GM23248 (cell line): ENCODE measurements at regions not wholly inside any gene's neighbourhood (a gene's known extent, or its start where the extent isn't known, plus 50 kb on each side); places are given as distances from the start of the nearest gene placed in this dataset.
"Not testable (repeated sequence)": the region's sequence is repeated elsewhere in the genome, so short reads cannot be mapped to it uniquely, and the experiment has no call there.

Experiments
- DNase-seq: peaks from one replicate; pipeline ENCODE4 v3.0.0-alpha.2; 2015
- H2AFZ ChIP-seq: fragments of 200-600 bp; sonication (generic); 2 replicates; pipeline ENCODE4 v1.6.1; 2016; ENCODE audit warnings: antibody characterized with exemption
- H3F3A ChIP-seq: fragments of 200-600 bp; sonication (generic); 2 replicates; pipeline ENCODE4 v1.6.1; 2016; ENCODE audit warnings: mild to moderate bottlenecking, antibody characterized with exemption, mixed run types; ENCODE audit not compliant: insufficient read depth
- H3K27ac ChIP-seq: fragments of 200-600 bp; sonication (generic); 2 replicates; pipeline ENCODE4 v1.5.1; 2016; ENCODE audit warnings: mild to moderate bottlenecking
- H3K27me3 ChIP-seq: fragments of 200-600 bp; sonication (generic); replicated peaks from 2 replicates; pipeline ENCODE4 v1.6.1; 2016; ENCODE audit warnings: mild to moderate bottlenecking; ENCODE audit not compliant: insufficient read depth
- H3K36me3 ChIP-seq: fragments of 200-600 bp; sonication (generic); 2 replicates; pipeline ENCODE4 v1.6.1; 2016; ENCODE audit warnings: low read depth, mild to moderate bottlenecking
- H3K4me1 ChIP-seq: fragments of 200-600 bp; sonication (generic); 2 replicates; pipeline ENCODE4 v1.6.1; 2016; ENCODE audit warnings: mild to moderate bottlenecking; ENCODE audit not compliant: insufficient read depth
- H3K4me2 ChIP-seq: fragments of 200-600 bp; sonication (generic); one replicate; pipeline ENCODE4 v1.6.1; 2016; ENCODE audit warnings: mild to moderate bottlenecking; ENCODE audit not compliant: unreplicated experiment
- H3K4me3 ChIP-seq: fragments of 200-600 bp; sonication (generic); 2 replicates; pipeline ENCODE4 v1.5.1; 2016; ENCODE audit warnings: mild to moderate bottlenecking
- H3K79me2 ChIP-seq: fragments of 200-600 bp; sonication (generic); 2 replicates; pipeline ENCODE4 v1.6.1; 2016; ENCODE audit warnings: mild to moderate bottlenecking; ENCODE audit not compliant: insufficient read depth
- H3K9ac ChIP-seq: fragments of 200-600 bp; sonication (generic); 2 replicates; pipeline ENCODE4 v1.6.1; 2016; ENCODE audit warnings: mild to moderate bottlenecking
- H3K9me2 ChIP-seq: fragments of 200-600 bp; sonication (generic); 2 replicates; pipeline ENCODE4 v1.6.1; 2016; ENCODE audit warnings: mixed run types, mild to moderate bottlenecking, moderate library complexity; ENCODE audit not compliant: insufficient read depth
- H3K9me3 ChIP-seq: fragments of 200-600 bp; sonication (generic); one replicate; pipeline ENCODE4 v1.6.1; 2017; ENCODE audit warnings: low read depth
- H4K20me1 ChIP-seq: fragments of 200-600 bp; sonication (generic); 2 replicates; pipeline ENCODE4 v1.6.0; 2016; ENCODE audit not compliant: insufficient read depth
- EZH2 ChIP-seq: fragments of 200-600 bp; sonication (generic); IDR thresholded peaks from 2 replicates; pipeline ENCODE4 v1.6.1; 2018; ENCODE audit warnings: antibody characterized with exemption, mild to moderate bottlenecking; ENCODE audit not compliant: insufficient read depth, poor library complexity, severe bottlenecking
- EZH2phosphoT487 ChIP-seq: fragments of 200-600 bp; sonication (generic); IDR thresholded peaks from 2 replicates; pipeline ENCODE4 v1.6.1; 2018; ENCODE audit warnings: antibody characterized with exemption, moderate library complexity, mild to moderate bottlenecking, low read depth; ENCODE audit not compliant: insufficient read depth
- WGBS, 2 experiments: methylation state at CpG; one replicate each; pipeline ENCODE4 v1.1.6; 2015 to 2017; ENCODE audit warnings: low lambda C conversion rate in 2 of 2, low coverage in 1 of 2; ENCODE audit errors: missing lambda C conversion rate in 2 of 2; 5-methylcytosine and 5-hydroxymethylcytosine counted together
- in situ Hi-C: fragments of 300-500 bp; cut with MboI; formaldehyde crosslinking; loops from 2 replicates; pipeline ENCODE4 v1.15.0; 2020

DNA sequence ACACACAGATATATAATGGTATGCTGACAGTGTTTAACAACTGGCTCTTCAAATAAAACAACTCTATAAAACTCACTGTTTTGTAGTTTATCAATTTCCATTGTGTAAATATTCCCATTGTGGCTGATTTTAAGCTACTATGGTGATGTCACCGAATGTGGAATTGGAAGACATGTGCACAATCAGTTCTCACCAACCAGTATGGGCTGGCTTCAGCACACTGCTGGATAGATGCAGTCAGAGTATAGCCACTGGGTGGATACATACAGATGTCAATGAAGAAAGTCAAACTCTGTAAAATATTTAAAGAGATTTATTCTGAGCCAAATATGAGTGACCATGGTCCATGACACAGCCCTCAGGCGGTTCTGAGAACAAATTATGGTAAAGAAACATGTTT is 475.9 kb upstream of the SMARCA2 start:
- Histone ChIP-seq H3F3A (no peaks in the 10 kb centered on the region), H3K79me2 (no peaks in the 10 kb centered on the region), H3K4me3 (no peak overlapping the region), H3K27me3 (no peaks in the 10 kb centered on the region), H2AFZ (no peak overlapping the region), H3K36me3 (no peaks in the 10 kb centered on the region), H3K9me2 (0 out of 2 replicates have a peak, but pooled peaks cover 3% of the 10 kb centered on the region), H3K4me1 (no peaks in the 10 kb centered on the region), H3K27ac (no peak overlapping the region), H4K20me1 (no peaks in the 10 kb centered on the region), H3K9ac (no peak overlapping the region), H3K4me2 (no peak overlapping the region), H3K9me3 (no peaks in the 10 kb centered on the region)
- no peak for TF ChIP-seq EZH2
- no peak for TF ChIP-seq EZH2phosphoT487
- in situ Hi-C loops: no loop called here
- 14 to 25% methylated on average over 2 of the region's 2 CpGs for WGBS, 2 experiments
- DNase-seq: no peak

DNA sequence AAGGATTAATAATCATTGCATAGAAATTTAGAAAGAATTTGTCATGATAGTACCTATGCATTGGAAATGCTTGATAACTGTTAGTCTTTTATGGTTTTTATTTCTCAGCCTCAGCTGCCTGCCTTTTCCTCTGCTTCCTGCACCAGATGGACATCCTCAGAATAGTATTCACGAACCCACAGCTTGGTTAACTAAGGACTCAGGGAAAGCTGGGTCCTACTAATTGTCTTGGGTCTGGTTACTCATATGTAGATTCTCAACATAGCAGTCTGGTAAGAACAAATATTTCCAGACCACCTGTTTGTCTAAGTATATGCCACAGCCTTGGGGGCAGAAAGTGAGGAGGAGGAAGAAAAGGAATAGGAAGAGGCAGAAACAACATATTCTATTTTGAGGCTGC is 464.5 kb upstream of the SMARCA2 start:
- H3K27ac ChIP-seq: no peak overlapping the region
- 0 to 14% methylated on average over 1 of the region's 1 CpG for WGBS, 2 experiments

DNA sequence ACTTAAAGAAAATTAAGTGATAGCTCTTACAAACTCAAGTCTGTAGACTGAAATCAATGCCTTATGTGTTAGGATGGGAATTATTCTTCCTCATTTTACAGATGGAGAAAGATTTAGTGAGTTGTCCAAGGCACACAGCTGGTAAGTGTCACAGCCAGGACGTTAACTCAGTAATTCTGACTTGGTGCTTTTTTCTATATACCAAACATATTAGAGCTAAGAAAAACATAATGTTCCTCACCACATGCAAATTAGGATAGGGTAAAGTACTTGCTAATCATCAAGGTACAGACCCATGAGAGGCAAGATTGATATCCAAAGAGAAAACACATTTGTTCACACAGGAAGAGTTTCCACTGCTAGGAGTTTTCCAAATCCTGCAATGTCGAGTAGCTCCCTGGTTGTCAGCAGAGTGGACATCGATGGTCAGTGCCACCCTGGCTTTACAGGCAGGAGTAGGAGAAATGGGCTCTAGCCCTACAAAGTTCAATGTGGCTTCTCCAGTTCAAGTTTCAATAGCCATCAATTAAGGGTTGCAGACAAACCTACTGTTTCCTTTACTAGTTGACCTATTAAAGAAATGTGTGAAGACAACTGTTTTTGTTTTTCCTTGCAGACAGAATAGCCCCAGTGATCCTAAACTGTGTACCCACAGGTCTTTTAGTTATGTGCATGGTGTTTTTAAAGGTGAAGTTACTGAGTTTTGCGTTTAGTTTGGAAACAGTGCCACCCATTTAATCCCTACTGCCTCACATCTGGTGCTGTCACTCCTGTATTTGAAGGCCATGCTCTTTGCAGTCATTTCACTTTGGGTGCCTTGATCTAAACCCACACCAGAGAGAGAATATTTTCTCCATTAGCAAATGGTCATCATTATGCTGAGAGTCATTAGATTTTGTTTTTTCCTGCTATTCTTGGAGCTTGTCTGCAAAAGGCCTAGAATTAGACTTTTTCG is 460.8 kb upstream of the SMARCA2 start:
- Histone ChIP-seq H3K36me3 (no peaks in the 10 kb centered on the region), H3K27ac (no peak overlapping the region), H4K20me1 (no peaks in the 10 kb centered on the region), H3K4me3 (no peak overlapping the region), H3K4me1 (no peaks in the 10 kb centered on the region), H3K9ac (no peak overlapping the region), H2AFZ (no peak overlapping the region), H3K9me2 (no peaks in the 10 kb centered on the region), H3K79me2 (no peaks in the 10 kb centered on the region), H3K27me3 (no peaks in the 10 kb centered on the region), H3F3A (no peaks in the 10 kb centered on the region), H3K4me2 (no peak overlapping the region), H3K9me3 (no peaks in the 10 kb centered on the region)
- DNase-seq: no peak
- 9 to 14% methylated on average over 5 of the region's 5 CpGs for WGBS, 2 experiments
- in situ Hi-C loops: no loop called here
- TF ChIP-seq EZH2phosphoT487: no peak
- TF ChIP-seq EZH2: no peak

More for the DNA sequence above, 464.5 kb upstream of the SMARCA2 start:
- Histone ChIP-seq H3K79me2 (no peaks in the 10 kb centered on the region), H3F3A (no peaks in the 10 kb centered on the region), H3K27me3 (no peaks in the 10 kb centered on the region), H3K4me1 (no peaks in the 10 kb centered on the region), H3K4me2 (no peak overlapping the region), H3K36me3 (no peaks in the 10 kb centered on the region), H3K9me2 (no peaks in the 10 kb centered on the region), H3K4me3 (no peak overlapping the region), H3K9ac (no peak overlapping the region), H2AFZ (no peak overlapping the region), H4K20me1 (no peaks in the 10 kb centered on the region), H3K9me3 (no peaks in the 10 kb centered on the region)
- in situ Hi-C loops: no loop called here
- DNase-seq: no peak
- TF ChIP-seq EZH2: no peak
- TF ChIP-seq EZH2phosphoT487: no peak

DNA sequence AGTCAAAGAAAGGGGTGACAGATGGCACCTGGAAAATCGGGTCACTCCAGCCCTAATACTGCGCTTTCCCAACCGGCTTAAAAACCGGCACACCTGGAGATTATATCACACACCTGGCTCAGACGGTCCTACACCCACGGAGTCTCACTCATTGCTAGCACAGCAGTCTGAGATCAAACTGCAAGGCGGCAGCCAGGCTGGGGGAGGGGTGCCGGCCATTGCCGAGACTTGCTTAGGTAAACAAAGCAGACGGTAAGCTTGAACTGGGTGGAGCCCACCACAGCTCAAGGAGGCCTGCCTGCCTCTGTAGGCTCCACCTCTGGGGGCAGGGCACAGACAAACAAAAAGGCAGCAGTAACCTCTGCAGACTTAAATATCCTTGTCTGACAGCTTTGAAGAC is 456.5 kb upstream of the SMARCA2 start:
- H2AFZ ChIP-seq, H3K4me3 ChIP-seq, in situ Hi-C loops, H3K79me2 ChIP-seq, H3K27me3 ChIP-seq, H3K4me1 ChIP-seq, H3K27ac ChIP-seq, H3F3A ChIP-seq, H3K9ac ChIP-seq, H3K9me2 ChIP-seq, H3K36me3 ChIP-seq, H3K9me3 ChIP-seq, DNase-seq, H4K20me1 ChIP-seq, H3K4me2 ChIP-seq: not testable (repeated sequence)
- WGBS, 2 experiments: 64 to 65% methylated on average over 10 of the region's 10 CpGs

DNA sequence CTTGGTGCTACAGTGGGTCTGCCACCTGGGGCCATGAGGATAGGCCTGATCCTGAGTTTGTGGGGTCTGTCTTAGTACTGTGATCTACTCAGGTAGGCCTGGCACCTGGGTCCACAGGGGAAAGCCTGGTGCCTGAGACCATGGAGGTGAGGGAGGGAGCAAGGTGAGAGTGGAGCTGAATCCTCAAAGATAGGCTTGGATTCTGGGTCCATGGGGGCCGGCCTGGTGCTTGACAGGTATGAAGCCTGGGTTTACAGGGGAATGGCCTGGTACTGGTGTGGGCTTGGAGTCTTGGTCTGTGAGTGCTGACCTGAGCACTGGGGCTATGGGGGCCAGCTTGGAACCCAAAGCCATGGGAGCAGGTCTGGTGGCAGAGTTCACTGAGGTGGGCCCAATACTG is 439.2 kb upstream of the SMARCA2 start:
- in situ Hi-C loops: no loop called here
- Histone ChIP-seq H3K27me3 (no peaks in the 10 kb centered on the region), H3K27ac (no peak overlapping the region), H3F3A (no peaks in the 10 kb centered on the region), H3K9me3 (no peaks in the 10 kb centered on the region), H3K4me2 (no peak overlapping the region), H4K20me1 (no peaks in the 10 kb centered on the region), H3K4me1 (no peaks in the 10 kb centered on the region), H2AFZ (no peak overlapping the region), H3K9ac (no peak overlapping the region), H3K79me2 (no peaks in the 10 kb centered on the region), H3K36me3 (no peaks in the 10 kb centered on the region), H3K9me2 (no peaks in the 10 kb centered on the region), H3K4me3 (no peak overlapping the region)
- TF ChIP-seq EZH2 (no peak), EZH2phosphoT487 (no peak)
- WGBS, 2 experiments: 0 to 17% methylated on average over 1 of the region's 1 CpG
- DNase-seq: no peak
